ENCODE measurements at regions not wholly inside any gene's neighbourhood (a gene's known extent, or its start where the extent isn't known, plus 50 kb on each side); places are given as distances from the start of the nearest gene placed in this dataset.
"Not testable (repeated sequence)": the region's sequence is repeated elsewhere in the genome, so short reads cannot be mapped to it uniquely, and the experiment has no call there.

GRCh38 chr7:142566271-142566670 lies 183.0 kb upstream of the PRSS1 start:
- DNase-seq, result no peak

GRCh38 chr7:142564125-142564524 lies 185.1 kb upstream of the PRSS1 start:
- DNase-seq, result not testable (repeated sequence)

- DNase-seq, result no peak
Observed at GRCh38 chr7:142563470-142563869, 185.8 kb upstream of the PRSS1 start.

- no peak for DNase-seq
Observed at GRCh38 chr7:142562688-142563087, 186.6 kb upstream of the PRSS1 start.

GRCh38 chr7:142561396-142561795 lies 187.9 kb upstream of the PRSS1 start:
- DNase-seq, result not testable (repeated sequence)

GRCh38 chr7:142560770-142561169 lies 188.5 kb upstream of the PRSS1 start:
- DNase-seq, result not testable (repeated sequence)

GRCh38 chr7:142560166-142560565 lies 189.1 kb upstream of the PRSS1 start:
- DNase-seq, result no peak

- no peak for DNase-seq
Observed at GRCh38 chr7:142557971-142558582, 191.2 kb upstream of the PRSS1 start.

GRCh38 chr7:142556740-142557139 lies 192.5 kb upstream of the PRSS1 start:
- no peak for DNase-seq

GRCh38 chr7:142554560-142555532 lies 194.4 kb upstream of the PRSS1 start:
- no peak for DNase-seq

- no peak for DNase-seq
Observed at GRCh38 chr7:142553216-142553615, 196.1 kb upstream of the PRSS1 start.

GRCh38 chr7:142548978-142549377 lies 200.3 kb upstream of the PRSS1 start:
- no peak for DNase-seq

- DNase-seq, result no peak
Observed at GRCh38 chr7:142546452-142546851, 202.8 kb upstream of the PRSS1 start.

- no peak for DNase-seq
Observed at GRCh38 chr7:142542942-142543341, 206.3 kb upstream of the PRSS1 start.

GRCh38 chr7:142542105-142542504 lies 207.2 kb upstream of the PRSS1 start:
- DNase-seq, result no peak

GRCh38 chr7:142540371-142540770 lies 208.9 kb upstream of the PRSS1 start:
- no peak for DNase-seq

- no peak for DNase-seq
Observed at GRCh38 chr7:142539901-142540300, 209.4 kb upstream of the PRSS1 start.

GRCh38 chr7:142537760-142538159 lies 211.5 kb upstream of the PRSS1 start:
- no peak for DNase-seq

- no peak for DNase-seq
Observed at GRCh38 chr7:142535123-142535779, 214.0 kb upstream of the PRSS1 start.

GRCh38 chr7:142534726-142535122 lies 214.5 kb upstream of the PRSS1 start:
- no peak for DNase-seq

- DNase-seq, result no peak
Observed at GRCh38 chr7:142533920-142534319, 215.4 kb upstream of the PRSS1 start.

- DNase-seq, result no peak
Observed at GRCh38 chr7:142529591-142529990, 219.7 kb upstream of the PRSS1 start.

GRCh38 chr7:142528608-142529408 lies 220.5 kb upstream of the PRSS1 start:
- DNase-seq, result no peak
